Activated CD8-positive, alpha-beta memory T cell treated with anti-CD3 and anti-CD28 coated beads, Interleukin-2, amount 50 U/mL, for 48 hours (primary cell): ENCODE measurements at regions not wholly inside any gene's neighbourhood (a gene's known extent, or its start where the extent isn't known, plus 50 kb on each side); places are given as distances from the start of the nearest gene placed in this dataset.
"Not testable (repeated sequence)": the region's sequence is repeated elsewhere in the genome, so short reads cannot be mapped to it uniquely, and the experiment has no call there.

Experiments used
- DNase-seq: peaks from one replicate; pipeline ENCODE4 v3.0.0-alpha.2; 2020

- no peak for DNase-seq
These were observed 1109.6 kb upstream of the MIR17HG start for GRCh38 chr13:90237852-90238251.

- DNase-seq: no peak
These were observed 1109.1 kb upstream of the MIR17HG start for GRCh38 chr13:90238413-90238812.

GRCh38 chr13:90239130-90239529, 1108.4 kb upstream of the MIR17HG start:
- DNase-seq: no peak

DNA sequence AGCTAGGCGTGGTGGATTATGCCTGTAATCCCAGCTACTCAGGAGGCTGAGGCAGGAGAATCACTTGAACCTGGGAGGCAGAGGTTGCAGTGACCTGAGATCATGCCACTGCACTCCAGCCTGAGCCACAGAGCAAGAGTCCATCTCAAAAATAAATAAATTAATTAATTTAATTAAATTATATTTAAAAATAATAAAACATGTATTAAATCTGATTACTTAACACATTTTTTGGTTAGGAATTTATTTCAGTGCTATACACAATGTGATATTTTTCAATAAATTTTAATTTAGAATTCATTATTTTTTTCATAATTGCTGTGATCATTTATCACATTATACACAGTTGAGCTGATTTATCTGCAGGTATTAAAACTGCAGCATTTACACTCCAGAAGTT, 1101.5 kb upstream of the MIR17HG start:
- DNase-seq: no peak

DNA sequence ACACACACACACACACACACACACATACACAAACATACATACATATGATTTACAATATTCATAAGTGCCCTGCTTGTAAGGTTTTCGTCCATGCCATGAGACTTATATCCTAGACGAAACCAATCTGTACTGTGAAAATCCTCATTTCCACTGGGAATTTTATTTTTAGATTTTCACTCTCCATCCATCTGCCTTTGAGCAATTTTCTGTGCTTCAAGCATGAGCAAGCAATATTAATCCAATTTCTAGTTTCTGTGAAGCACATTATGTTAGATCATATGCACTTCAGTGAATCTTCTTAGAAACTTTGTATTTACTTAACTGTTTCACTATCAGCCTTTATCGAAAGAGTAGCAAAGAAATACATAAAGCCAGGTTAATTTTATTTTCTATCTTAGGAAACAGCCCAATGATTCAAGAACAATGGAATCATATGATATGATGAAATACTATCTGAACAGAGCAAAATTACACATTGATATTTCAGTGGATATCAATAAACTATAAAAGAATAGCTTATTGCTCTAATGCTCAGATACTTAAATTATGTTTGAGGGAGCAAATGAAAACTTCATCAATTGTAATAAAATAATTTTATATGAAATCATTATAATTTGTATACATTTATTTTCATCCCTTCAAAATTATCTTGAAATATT, 1100.7 kb upstream of the MIR17HG start:
- no peak for DNase-seq

DNA sequence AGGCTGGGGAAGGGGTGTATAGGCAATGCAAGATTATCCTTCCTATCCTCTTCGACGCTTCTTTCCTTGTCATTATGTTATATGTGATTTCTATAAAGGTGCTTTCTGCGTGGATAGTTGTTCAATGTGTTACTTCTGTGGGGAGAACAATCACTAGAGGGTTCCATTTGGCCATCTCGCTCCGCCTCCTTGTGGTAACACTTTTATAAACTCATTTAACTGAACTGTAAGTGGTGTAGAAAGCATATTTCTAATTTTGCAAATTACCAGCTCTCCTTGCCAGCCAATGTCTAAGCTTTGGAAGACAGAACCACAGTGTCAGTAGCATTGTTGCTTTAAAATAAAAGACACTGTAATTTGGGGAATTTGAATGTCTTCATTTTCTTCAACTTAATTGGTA, 1093.7 kb upstream of the MIR17HG start:
- no peak for DNase-seq

- DNase-seq: no peak
These were observed 1093.0 kb upstream of the MIR17HG start for GRCh38 chr13:90254437-90254836.

DNA sequence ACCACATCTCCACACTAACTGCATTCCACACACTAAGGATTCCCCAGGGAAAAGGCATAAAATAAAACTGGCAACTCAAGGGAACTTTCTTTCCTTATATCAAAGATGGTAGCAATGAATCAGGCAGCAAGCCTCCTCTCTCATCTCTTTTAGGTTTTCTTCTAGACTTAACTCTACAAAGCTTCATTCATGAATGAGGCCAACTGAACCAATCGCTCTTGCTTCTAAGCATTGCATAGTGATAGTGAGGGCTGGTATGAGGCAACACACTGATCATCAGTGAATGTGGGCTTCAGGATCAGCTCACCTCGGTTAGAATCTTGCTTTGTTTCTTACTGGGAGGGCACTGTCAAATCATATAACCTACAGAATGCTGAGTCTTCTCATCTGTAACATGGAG, 1090.7 kb upstream of the MIR17HG start:
- no peak for DNase-seq

DNA sequence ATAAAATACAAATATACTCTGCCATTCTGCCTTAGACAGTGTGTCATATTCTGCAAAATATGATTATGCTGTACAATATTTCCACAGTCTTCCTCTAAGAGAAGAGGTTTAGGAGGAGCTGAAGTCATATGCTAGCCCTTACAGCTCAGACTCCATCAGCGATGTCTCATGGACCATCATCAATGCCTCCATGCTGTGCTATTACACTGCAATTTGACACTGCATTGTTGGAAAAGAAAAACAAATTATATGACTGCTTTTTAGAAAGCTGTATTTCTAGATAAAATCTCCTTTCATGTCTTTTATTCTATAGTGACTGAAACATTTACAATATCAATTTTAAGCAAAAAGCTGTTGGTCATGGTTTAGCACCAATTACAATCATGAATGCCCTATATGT, 1089.4 kb upstream of the MIR17HG start:
- DNase-seq: no peak

DNA sequence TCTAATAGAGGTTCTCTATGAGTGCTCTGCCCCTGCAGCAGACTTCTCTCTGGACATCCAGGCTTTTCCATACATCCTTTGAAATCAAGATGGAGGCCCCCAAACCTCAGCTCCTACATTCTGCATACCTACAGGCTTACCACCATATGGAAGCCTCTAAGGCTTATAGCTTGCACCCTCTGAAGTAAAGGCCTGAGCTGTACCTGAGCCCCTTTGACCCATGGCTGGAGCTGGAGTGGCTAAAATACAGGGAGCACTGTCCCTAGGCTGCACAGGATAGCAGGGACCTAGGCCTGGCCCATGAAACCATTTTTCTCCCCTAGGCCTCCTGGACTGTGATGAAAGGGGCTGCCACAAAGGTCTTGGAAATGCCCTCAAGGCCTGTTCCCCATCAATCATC, 1086.1 kb upstream of the MIR17HG start:
- DNase-seq: no peak

- no peak for DNase-seq
These were observed 1077.3 kb upstream of the MIR17HG start for GRCh38 chr13:90270226-90270625.

DNA sequence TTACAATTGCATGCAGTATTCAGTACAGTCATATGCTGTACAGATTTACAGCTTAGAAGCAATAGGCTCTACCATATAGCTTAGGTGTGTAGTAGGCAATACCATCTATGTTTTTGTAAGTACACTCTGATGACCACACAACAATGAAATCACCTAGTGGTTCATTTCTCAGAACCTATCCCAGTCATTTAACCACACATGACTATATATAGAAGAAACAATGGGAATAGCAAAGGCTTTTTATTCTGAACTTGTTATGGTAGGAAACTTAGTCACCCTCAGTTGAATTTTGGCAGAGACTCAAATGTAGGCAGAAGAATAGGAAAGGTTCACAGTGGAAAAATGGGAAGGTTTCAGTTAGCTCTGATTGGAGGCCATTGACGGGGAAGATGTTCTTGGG, 1075.1 kb upstream of the MIR17HG start:
- DNase-seq: no peak

GRCh38 chr13:90276216-90276615, 1071.3 kb upstream of the MIR17HG start:
- no peak for DNase-seq

DNA sequence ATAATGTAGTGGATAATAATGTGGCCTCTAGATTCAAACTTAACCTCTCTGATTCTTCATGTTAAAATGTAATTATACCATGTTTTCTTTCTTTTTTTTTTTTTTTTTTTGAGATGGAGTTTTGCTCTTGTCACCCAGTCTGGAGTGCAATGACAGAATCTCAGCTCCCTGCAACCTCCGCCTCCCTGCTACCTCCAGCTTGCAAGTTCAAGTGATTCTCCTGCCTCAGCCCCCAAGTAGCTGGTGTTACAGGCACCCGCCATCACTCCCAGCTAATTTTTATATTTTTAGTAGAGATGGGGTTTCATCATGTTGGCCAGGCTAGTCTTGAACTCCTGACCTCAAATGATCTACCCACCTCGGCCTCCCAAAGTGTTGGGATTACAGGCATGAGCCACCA, 1069.3 kb upstream of the MIR17HG start:
- not testable (repeated sequence) for DNase-seq

GRCh38 chr13:90281709-90282108, 1065.8 kb upstream of the MIR17HG start:
- no peak for DNase-seq

GRCh38 chr13:90287521-90287920, 1060.0 kb upstream of the MIR17HG start:
- DNase-seq: no peak

GRCh38 chr13:90293793-90294361, 1053.6 kb upstream of the MIR17HG start:
- no peak for DNase-seq

- DNase-seq: no peak
These were observed 1048.2 kb upstream of the MIR17HG start for GRCh38 chr13:90299238-90299637.

- no peak for DNase-seq
These were observed 1047.5 kb upstream of the MIR17HG start for GRCh38 chr13:90300015-90300414.

GRCh38 chr13:90302107-90302506, 1045.4 kb upstream of the MIR17HG start:
- DNase-seq: no peak

- DNase-seq: no peak
These were observed 1041.7 kb upstream of the MIR17HG start for GRCh38 chr13:90305796-90306195.

GRCh38 chr13:90307136-90307535, 1040.4 kb upstream of the MIR17HG start:
- no peak for DNase-seq

GRCh38 chr13:90308249-90308648, 1039.2 kb upstream of the MIR17HG start:
- no peak for DNase-seq

DNA sequence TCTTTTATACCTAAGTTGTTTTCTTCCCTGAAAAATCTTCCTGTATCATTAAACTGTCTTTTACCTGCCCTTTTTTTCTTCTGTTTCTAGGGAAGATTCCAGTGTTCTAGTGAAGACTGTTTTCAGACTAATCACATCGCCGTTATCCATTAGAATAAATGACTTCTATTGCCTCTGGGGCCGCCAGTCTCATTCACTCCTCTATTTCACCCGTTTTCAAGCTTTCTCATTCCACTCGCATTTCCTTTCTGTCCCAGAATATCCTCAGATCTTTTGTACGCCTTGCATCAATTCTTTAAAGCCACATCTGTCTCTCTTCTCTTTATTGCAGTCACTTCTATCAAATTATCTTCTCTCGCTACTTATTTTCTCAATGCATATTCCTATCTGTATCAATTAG, 1035.6 kb upstream of the MIR17HG start:
- DNase-seq: no peak

- DNase-seq: no peak
These were observed 1032.4 kb upstream of the MIR17HG start for GRCh38 chr13:90315061-90315460.
